ENCODE measurements at regions not wholly inside any gene's neighbourhood (a gene's known extent, or its start where the extent isn't known, plus 50 kb on each side); places are given as distances from the start of the nearest gene placed in this dataset.

DNA sequence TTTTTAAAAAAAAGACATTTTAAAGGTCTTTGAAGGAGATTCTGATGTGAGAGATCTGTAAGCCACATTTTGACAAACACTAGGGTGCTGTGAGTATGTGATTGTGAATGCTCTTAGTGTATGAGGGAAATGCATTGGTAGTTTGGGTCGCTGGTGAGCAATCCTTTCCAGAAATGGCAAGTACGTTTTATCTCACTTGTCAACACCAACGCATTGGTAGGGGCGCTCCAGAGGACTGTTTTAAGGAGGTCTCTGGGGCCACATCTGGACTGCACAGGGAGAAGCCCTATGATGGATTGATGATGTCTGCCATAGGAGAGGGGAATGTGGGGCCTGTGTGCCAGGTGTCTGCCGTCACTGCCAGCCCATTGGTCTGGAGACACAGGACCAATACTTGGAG is 522.6 kb downstream of the BNC2 start:
- Histone ChIP-seq H3K27me3 (replicated peaks in 1 of 2; ENCODE audit: control insufficient read depth in 2 of 2, extremely low read depth in 1 of 2, insufficient read depth in 2 of 2, low read length in 1 of 2) (no peaks in the 10 kb centered on the region), H3K9me3 (no peaks in the 10 kb centered on the region), H3K27ac (ENCODE audit: low read length) (no peak overlapping the region), H3K36me3 (ENCODE audit: control insufficient read depth in 2 of 2, extremely low read depth in 1 of 2, insufficient read depth in 1 of 2, low read length in 1 of 2) (no peaks in the 10 kb centered on the region), H3K4me1 (ENCODE audit: control insufficient read depth in 1 of 2, extremely low read depth in 1 of 2, insufficient read depth in 2 of 2, low read length in 2 of 2) (no peaks in the 10 kb centered on the region), H3K4me3 (ENCODE audit: control insufficient read depth in 1 of 2, extremely low read depth in 1 of 2, low read length in 1 of 2) (no peak overlapping the region)
- no peaks in the 10 kb centered on the region for H3K4me1 Mint-ChIP-seq
- H3K4me3 Mint-ChIP-seq, result no peak overlapping the region
- no peaks in the 10 kb centered on the region for H3K36me3 Mint-ChIP-seq
- no peaks in the 10 kb centered on the region for H3K27me3 Mint-ChIP-seq
- peaks cover 0 to 6% (median 6%) of the 10 kb centered on the region in 3 donors for H3K9me3 Mint-ChIP-seq
- DNase-seq (no peak), ATAC-seq (replicated peaks in 1 of 4) (no peak)
- ChIA-PET CTCF (no interaction called here), POLR2A (no interaction called here)
- WGBS (ENCODE audit: insufficient coverage), result 95% methylated on average over 4 of the region's 5 CpGs
- no peak overlapping the region for H3K27ac Mint-ChIP-seq

GRCh38 chr9:16348531-16348930 is 521.9 kb downstream of the BNC2 start:
- no peaks in the 10 kb centered on the region for H3K4me1 ChIP-seq (ENCODE audit: control insufficient read depth in 1 of 2, extremely low read depth in 1 of 2, insufficient read depth in 2 of 2, low read length in 2 of 2)
- H3K36me3 ChIP-seq (ENCODE audit: control insufficient read depth in 2 of 2, extremely low read depth in 1 of 2, insufficient read depth in 1 of 2, low read length in 1 of 2), result no peaks in the 10 kb centered on the region
- Mint-ChIP-seq H3K4me3 (no peak overlapping the region), H3K9me3 (peaks cover 0 to 6% (median 6%) of the 10 kb centered on the region in 3 donors), H3K4me1 (no peaks in the 10 kb centered on the region), H3K36me3 (no peaks in the 10 kb centered on the region), H3K27ac (no peak overlapping the region), H3K27me3 (no peaks in the 10 kb centered on the region)
- POLR2A ChIA-PET, result no interaction called here
- ATAC-seq (replicated peaks in 1 of 4) (no peak), DNase-seq (no peak)
- H3K27ac ChIP-seq (ENCODE audit: low read length), result no peak overlapping the region
- no peaks in the 10 kb centered on the region for H3K27me3 ChIP-seq (replicated peaks in 1 of 2; ENCODE audit: control insufficient read depth in 2 of 2, extremely low read depth in 1 of 2, insufficient read depth in 2 of 2, low read length in 1 of 2)
- no peaks in the 10 kb centered on the region for H3K9me3 ChIP-seq
- H3K4me3 ChIP-seq (ENCODE audit: control insufficient read depth in 1 of 2, extremely low read depth in 1 of 2, low read length in 1 of 2), result no peak overlapping the region
- CTCF ChIA-PET, result no interaction called here
- WGBS (ENCODE audit: insufficient coverage), result 75% methylated on average over 2 of the region's 4 CpGs

- Histone ChIP-seq H3K27ac (ENCODE audit: low read length) (no peak overlapping the region), H3K36me3 (ENCODE audit: control insufficient read depth in 2 of 2, extremely low read depth in 1 of 2, insufficient read depth in 1 of 2, low read length in 1 of 2) (no peaks in the 10 kb centered on the region), H3K4me1 (ENCODE audit: control insufficient read depth in 1 of 2, extremely low read depth in 1 of 2, insufficient read depth in 2 of 2, low read length in 2 of 2) (no peaks in the 10 kb centered on the region), H3K4me3 (ENCODE audit: control insufficient read depth in 1 of 2, extremely low read depth in 1 of 2, low read length in 1 of 2) (no peak overlapping the region), H3K9me3 (no peaks in the 10 kb centered on the region), H3K27me3 (replicated peaks in 1 of 2; ENCODE audit: control insufficient read depth in 2 of 2, extremely low read depth in 1 of 2, insufficient read depth in 2 of 2, low read length in 1 of 2) (peaks cover 0 to 4% of the 10 kb centered on the region in 2 experiments)
- no peak overlapping the region for H3K27ac Mint-ChIP-seq
- ATAC-seq (replicated peaks in 1 of 4) (no peak), DNase-seq (no peak)
- H3K27me3 Mint-ChIP-seq, result no peaks in the 10 kb centered on the region
- H3K4me1 Mint-ChIP-seq, result no peaks in the 10 kb centered on the region
- H3K36me3 Mint-ChIP-seq, result no peaks in the 10 kb centered on the region
- no peak overlapping the region for H3K4me3 Mint-ChIP-seq
- no CpG with 5 or more reads among the region's 1 CpG for WGBS (ENCODE audit: insufficient coverage)
- peaks cover 0 to 7% (median 1%) of the 10 kb centered on the region in 3 donors for H3K9me3 Mint-ChIP-seq
- CTCF ChIA-PET, result no interaction called here
- POLR2A ChIA-PET, result no interaction called here
Observed at GRCh38 chr9:16352251-16352650, 518.2 kb downstream of the BNC2 start.

DNA sequence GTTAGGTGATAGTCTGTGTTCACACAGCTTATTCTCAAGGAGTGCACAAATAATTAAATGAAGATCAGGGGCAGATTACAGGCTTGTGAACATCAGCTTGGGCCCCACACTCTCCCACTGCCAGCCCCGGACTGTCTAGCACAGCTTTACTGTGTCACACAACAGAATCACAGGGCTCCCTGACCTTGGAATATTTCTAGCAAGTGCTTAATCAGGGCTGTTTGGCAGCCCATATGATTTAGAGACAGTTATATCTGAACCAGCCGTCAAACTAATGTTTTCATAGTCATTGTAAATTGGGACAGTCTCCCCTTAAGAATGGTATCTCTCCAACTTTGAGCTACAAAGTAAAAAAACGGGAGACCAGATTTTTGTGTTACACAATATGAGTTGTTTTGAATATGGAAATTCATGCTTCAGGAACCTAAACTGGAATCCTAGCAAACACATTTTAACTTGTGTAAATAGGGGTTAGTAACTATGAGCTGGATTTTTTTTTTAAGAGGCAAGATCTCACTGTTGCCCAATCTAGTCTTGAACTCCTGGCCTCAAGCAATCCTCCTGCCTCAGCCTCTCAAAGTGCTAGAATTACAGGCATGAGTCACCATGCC is 517.6 kb downstream of the BNC2 start:
- Mint-ChIP-seq H3K36me3 (no peaks in the 10 kb centered on the region), H3K4me1 (no peaks in the 10 kb centered on the region), H3K27ac (no peak overlapping the region), H3K27me3 (no peaks in the 10 kb centered on the region), H3K4me3 (no peak overlapping the region), H3K9me3 (peaks cover 0 to 6% (median 0%) of the 10 kb centered on the region in 3 donors)
- no peak for ATAC-seq (replicated peaks in 1 of 4)
- WGBS (ENCODE audit: insufficient coverage), result no CpG with 5 or more reads among the region's 3 CpGs
- no peak overlapping the region for H3K4me3 ChIP-seq (ENCODE audit: control insufficient read depth in 1 of 2, extremely low read depth in 1 of 2, low read length in 1 of 2)
- H3K4me1 ChIP-seq (ENCODE audit: control insufficient read depth in 1 of 2, extremely low read depth in 1 of 2, insufficient read depth in 2 of 2, low read length in 2 of 2), result no peaks in the 10 kb centered on the region
- H3K9me3 ChIP-seq, result no peaks in the 10 kb centered on the region
- no peak overlapping the region for H3K27ac ChIP-seq (ENCODE audit: low read length)
- no peaks in the 10 kb centered on the region for H3K36me3 ChIP-seq (ENCODE audit: control insufficient read depth in 2 of 2, extremely low read depth in 1 of 2, insufficient read depth in 1 of 2, low read length in 1 of 2)
- no peak for DNase-seq
- ChIA-PET POLR2A (no interaction called here), CTCF (no interaction called here)
- peaks cover 0 to 4% of the 10 kb centered on the region in 2 experiments for H3K27me3 ChIP-seq (replicated peaks in 1 of 2; ENCODE audit: control insufficient read depth in 2 of 2, extremely low read depth in 1 of 2, insufficient read depth in 2 of 2, low read length in 1 of 2)

GRCh38 chr9:16356196-16356765 is 514.2 kb downstream of the BNC2 start:
- WGBS (ENCODE audit: insufficient coverage), result 85% methylated on average over 4 of the region's 8 CpGs
- no peaks in the 10 kb centered on the region for H3K4me1 Mint-ChIP-seq
- no peak overlapping the region for H3K27ac ChIP-seq (ENCODE audit: low read length)
- ATAC-seq (replicated peaks in 1 of 4), result no peak
- no peaks in the 10 kb centered on the region for H3K36me3 Mint-ChIP-seq
- no peaks in the 10 kb centered on the region for H3K9me3 ChIP-seq
- H3K27me3 Mint-ChIP-seq, result no peaks in the 10 kb centered on the region
- H3K4me1 ChIP-seq (ENCODE audit: control insufficient read depth in 1 of 2, extremely low read depth in 1 of 2, insufficient read depth in 2 of 2, low read length in 2 of 2), result no peaks in the 10 kb centered on the region
- no peak overlapping the region for H3K4me3 ChIP-seq (ENCODE audit: control insufficient read depth in 1 of 2, extremely low read depth in 1 of 2, low read length in 1 of 2)
- no peak for DNase-seq
- no peak overlapping the region for H3K27ac Mint-ChIP-seq
- peaks cover 0 to 4% of the 10 kb centered on the region in 2 experiments for H3K27me3 ChIP-seq (replicated peaks in 1 of 2; ENCODE audit: control insufficient read depth in 2 of 2, extremely low read depth in 1 of 2, insufficient read depth in 2 of 2, low read length in 1 of 2)
- ChIA-PET CTCF (no interaction called here), POLR2A (no interaction called here)
- H3K36me3 ChIP-seq (ENCODE audit: control insufficient read depth in 2 of 2, extremely low read depth in 1 of 2, insufficient read depth in 1 of 2, low read length in 1 of 2), result no peaks in the 10 kb centered on the region
- no peak overlapping the region for H3K4me3 Mint-ChIP-seq
- peaks cover 0 to 13% (median 0%) of the 10 kb centered on the region in 3 donors for H3K9me3 Mint-ChIP-seq

DNA sequence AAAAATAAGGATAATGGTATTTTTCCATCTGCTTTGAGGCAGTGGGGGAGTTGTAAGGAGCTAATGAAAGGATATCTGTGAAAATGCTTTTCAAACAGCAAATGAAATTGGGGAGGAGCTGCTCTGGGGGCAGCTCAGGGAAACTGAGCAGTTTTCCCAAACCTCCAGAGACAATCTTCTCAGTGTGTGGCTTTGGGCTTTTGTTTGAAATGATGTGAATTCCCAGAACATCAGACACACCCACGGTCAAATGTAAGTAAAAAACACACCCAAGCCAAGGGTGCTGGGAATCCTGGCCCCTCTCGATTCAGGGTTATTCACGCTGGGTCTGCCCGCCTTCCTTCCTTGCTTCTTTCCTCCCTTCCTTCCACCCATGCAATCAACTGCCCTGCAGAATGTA is 512.6 kb downstream of the BNC2 start:
- Histone ChIP-seq H3K27me3 (replicated peaks in 1 of 2; ENCODE audit: control insufficient read depth in 2 of 2, extremely low read depth in 1 of 2, insufficient read depth in 2 of 2, low read length in 1 of 2) (peaks cover 0 to 4% of the 10 kb centered on the region in 2 experiments), H3K9me3 (no peaks in the 10 kb centered on the region), H3K4me1 (ENCODE audit: control insufficient read depth in 1 of 2, extremely low read depth in 1 of 2, insufficient read depth in 2 of 2, low read length in 2 of 2) (no peaks in the 10 kb centered on the region), H3K27ac (ENCODE audit: low read length) (no peak overlapping the region), H3K36me3 (ENCODE audit: control insufficient read depth in 2 of 2, extremely low read depth in 1 of 2, insufficient read depth in 1 of 2, low read length in 1 of 2) (no peaks in the 10 kb centered on the region), H3K4me3 (ENCODE audit: control insufficient read depth in 1 of 2, extremely low read depth in 1 of 2, low read length in 1 of 2) (no peak overlapping the region)
- DNase-seq (no peak), ATAC-seq (replicated peaks in 1 of 4) (no peak)
- no peaks in the 10 kb centered on the region for H3K36me3 Mint-ChIP-seq
- WGBS (ENCODE audit: insufficient coverage), result 80% methylated on average over 1 of the region's 4 CpGs
- POLR2A ChIA-PET, result no interaction called here
- H3K27ac Mint-ChIP-seq, result no peak overlapping the region
- H3K4me3 Mint-ChIP-seq, result no peak overlapping the region
- peaks cover 0 to 13% (median 0%) of the 10 kb centered on the region in 3 donors for H3K9me3 Mint-ChIP-seq
- CTCF ChIA-PET, result no interaction called here
- H3K4me1 Mint-ChIP-seq, result no peaks in the 10 kb centered on the region
- H3K27me3 Mint-ChIP-seq, result no peaks in the 10 kb centered on the region

GRCh38 chr9:16358751-16359150 is 511.7 kb downstream of the BNC2 start:
- Mint-ChIP-seq H3K27me3 (no peaks in the 10 kb centered on the region), H3K4me1 (no peaks in the 10 kb centered on the region), H3K36me3 (no peaks in the 10 kb centered on the region), H3K4me3 (no peak overlapping the region), H3K27ac (no peak overlapping the region), H3K9me3 (peaks cover 0 to 13% (median 0%) of the 10 kb centered on the region in 3 donors)
- 75% methylated on average over 2 of the region's 2 CpGs for whole genome bisulfite sequencing (ENCODE audit: insufficient coverage)
- no peaks in the 10 kb centered on the region for H3K4me1 ChIP-seq (ENCODE audit: control insufficient read depth in 1 of 2, extremely low read depth in 1 of 2, insufficient read depth in 2 of 2, low read length in 2 of 2)
- CTCF ChIA-PET, result no interaction called here
- no peak for DNase-seq
- POLR2A ChIA-PET, result no interaction called here
- no peak overlapping the region for H3K27ac ChIP-seq (ENCODE audit: low read length)
- H3K36me3 ChIP-seq (ENCODE audit: control insufficient read depth in 2 of 2, extremely low read depth in 1 of 2, insufficient read depth in 1 of 2, low read length in 1 of 2), result no peaks in the 10 kb centered on the region
- H3K4me3 ChIP-seq (ENCODE audit: control insufficient read depth in 1 of 2, extremely low read depth in 1 of 2, low read length in 1 of 2), result no peak overlapping the region
- H3K9me3 ChIP-seq, result no peaks in the 10 kb centered on the region
- peaks cover 0 to 4% of the 10 kb centered on the region in 2 experiments for H3K27me3 ChIP-seq (replicated peaks in 1 of 2; ENCODE audit: control insufficient read depth in 2 of 2, extremely low read depth in 1 of 2, insufficient read depth in 2 of 2, low read length in 1 of 2)
- no peak for ATAC-seq (replicated peaks in 1 of 4)
